KMS-11 (cell line): ENCODE measurements at regions not wholly inside any gene's neighbourhood (a gene's known extent, or its start where the extent isn't known, plus 50 kb on each side); places are given as distances from the start of the nearest gene placed in this dataset.
A peak's percentile ranks its signal among the peaks of the same experiment; 100 is the strongest.

Experiments used
- H2AFZ ChIP-seq: fragments of 200-600 bp; sonication (generic); 2 replicates; pipeline ENCODE4 v1.6.1; 2016; ENCODE audit warnings: antibody characterized with exemption, mixed run types, low read depth
- H3K27ac ChIP-seq: fragments of 200-600 bp; sonication (generic); 2 replicates; pipeline ENCODE4 v1.6.1; 2016; ENCODE audit warnings: mild to moderate bottlenecking, mixed run types
- H3K27me3 ChIP-seq: fragments of 200-600 bp; sonication (generic); 2 replicates; pipeline ENCODE4 v1.6.1; 2017; ENCODE audit warnings: mild to moderate bottlenecking, low read depth, mixed run types, moderate library complexity; ENCODE audit not compliant: insufficient read depth
- H3K36me3 ChIP-seq: fragments of 200-600 bp; sonication (generic); 2 replicates; pipeline ENCODE4 v1.6.1; 2017; ENCODE audit warnings: mild to moderate bottlenecking, mixed run types; ENCODE audit not compliant: insufficient read depth
- H3K4me1 ChIP-seq: fragments of 200-600 bp; sonication (generic); 2 replicates; pipeline ENCODE4 v1.6.1; 2016; ENCODE audit warnings: mild to moderate bottlenecking, low read depth, mixed run types; ENCODE audit not compliant: poor library complexity, severe bottlenecking
- H3K4me2 ChIP-seq: fragments of 200-600 bp; sonication (generic); 2 replicates; pipeline ENCODE4 v1.7.0; 2016; ENCODE audit warnings: mild to moderate bottlenecking, mixed run types
- H3K4me3 ChIP-seq: fragments of 200-600 bp; sonication (generic); IDR thresholded peaks from 2 replicates; pipeline ENCODE4 v1.6.1; 2017; ENCODE audit warnings: low read depth, low read length, mixed read lengths; ENCODE audit not compliant: insufficient read depth
- H3K79me2 ChIP-seq: fragments of 200-600 bp; sonication (generic); 2 replicates; pipeline ENCODE4 v1.6.1; 2016; ENCODE audit warnings: low read depth, mixed run types; ENCODE audit not compliant: insufficient read depth
- H3K9ac ChIP-seq: fragments of 200-600 bp; sonication (generic); 2 replicates; pipeline ENCODE4 v1.6.1; 2016; ENCODE audit warnings: mild to moderate bottlenecking, mixed run types
- H4K20me1 ChIP-seq: fragments of 200-600 bp; sonication (generic); 2 replicates; pipeline ENCODE4 v1.6.1; 2016; ENCODE audit warnings: mild to moderate bottlenecking, mixed run types; ENCODE audit not compliant: insufficient read depth
- CTCF ChIP-seq: fragments of 200-600 bp; sonication (generic); conservative IDR thresholded peaks from 2 replicates; pipeline ENCODE4 v1.6.1; 2017; ENCODE audit warnings: low read depth, mild to moderate bottlenecking, antibody characterized with exemption, low read length, moderate library complexity, mixed read lengths

- H2AFZ ChIP-seq, result no peak overlapping the region
- no peak overlapping the region for H3K27ac ChIP-seq
- H3K4me2 ChIP-seq, result no peak overlapping the region
- no peaks in the 10 kb centered on the region for H3K4me1 ChIP-seq
- no peaks in the 10 kb centered on the region for H3K79me2 ChIP-seq
- H3K36me3 ChIP-seq, result no peaks in the 10 kb centered on the region
- H3K9ac ChIP-seq, result no peak overlapping the region
- no peaks in the 10 kb centered on the region for H3K27me3 ChIP-seq
- no peaks in the 10 kb centered on the region for H4K20me1 ChIP-seq
- no peak overlapping the region for H3K4me3 ChIP-seq
- 0 out of 2 replicates have a peak, but pooled peaks have one; percentile 20 for TF ChIP-seq CTCF
These were observed 276.6 kb upstream of the CFAP20DC start for GRCh38 chr3:59326246-59327024.

GRCh38 chr3:59321881-59322540 is 272.2 kb upstream of the CFAP20DC start:
- no peak overlapping the region for H3K4me3 ChIP-seq

GRCh38 chr3:59320080-59320479 is 270.3 kb upstream of the CFAP20DC start:
- H3K79me2 ChIP-seq, result no peaks in the 10 kb centered on the region
- no peak overlapping the region for H3K9ac ChIP-seq
- no peaks in the 10 kb centered on the region for H3K4me1 ChIP-seq
- no peaks in the 10 kb centered on the region for H3K36me3 ChIP-seq
- no peaks in the 10 kb centered on the region for H3K27me3 ChIP-seq
- H2AFZ ChIP-seq, result no peak overlapping the region
- TF ChIP-seq CTCF, result no peak
- no peak overlapping the region for H3K27ac ChIP-seq
- no peaks in the 10 kb centered on the region for H4K20me1 ChIP-seq
- no peak overlapping the region for H3K4me2 ChIP-seq
- no peak overlapping the region for H3K4me3 ChIP-seq

More at GRCh38 chr3:59321881-59322540, 272.2 kb upstream of the CFAP20DC start:
- Histone ChIP-seq H3K36me3 (no peaks in the 10 kb centered on the region), H3K27me3 (no peaks in the 10 kb centered on the region), H3K79me2 (no peaks in the 10 kb centered on the region), H3K4me2 (no peak overlapping the region), H3K4me1 (no peaks in the 10 kb centered on the region), H3K9ac (no peak overlapping the region), H2AFZ (no peak overlapping the region), H4K20me1 (no peaks in the 10 kb centered on the region), H3K27ac (no peak overlapping the region)
- no peak for TF ChIP-seq CTCF

- Histone ChIP-seq H3K27ac (no peak overlapping the region), H3K79me2 (no peaks in the 10 kb centered on the region), H3K4me2 (no peak overlapping the region), H3K27me3 (no peaks in the 10 kb centered on the region), H2AFZ (no peak overlapping the region), H3K36me3 (no peaks in the 10 kb centered on the region), H4K20me1 (no peaks in the 10 kb centered on the region), H3K4me3 (no peak overlapping the region), H3K9ac (no peak overlapping the region), H3K4me1 (no peaks in the 10 kb centered on the region)
- no peak for TF ChIP-seq CTCF
These were observed 269.6 kb upstream of the CFAP20DC start for GRCh38 chr3:59319442-59319841.
